ENCODE measurements at regions not wholly inside any gene's neighbourhood (a gene's known extent, or its start where the extent isn't known, plus 50 kb on each side); places are given as distances from the start of the nearest gene placed in this dataset.

- intact Hi-C loops (cut with micrococcal nuclease; ENCODE audit: unreplicated experiment): loop anchor here (5.0 kb wide), 2 partner anchors 268 to 338 kb away; no protein-coding TSS in a partner anchor
- peaks cover 5% of the 10 kb centered on the region for H3K36me3 Mint-ChIP-seq (ENCODE audit: insufficient read depth, unreplicated experiment)
- H3K27ac Mint-ChIP-seq (ENCODE audit: unreplicated experiment): no peak overlapping the region
- no peak overlapping the region for H3K4me3 Mint-ChIP-seq (ENCODE audit: unreplicated experiment)
- H3K27me3 Mint-ChIP-seq (ENCODE audit: insufficient read depth, unreplicated experiment): no peaks in the 10 kb centered on the region
- H3K4me1 Mint-ChIP-seq (ENCODE audit: low read depth, unreplicated experiment): peaks cover 31% of the 10 kb centered on the region
- Histone ChIP-seq H3K4me3 (ENCODE audit: low read depth, low read length) (no peak overlapping the region), H3K9me3 (no peaks in the 10 kb centered on the region), H3K36me3 (ENCODE audit: control insufficient read depth, insufficient read depth, low read length) (no peaks in the 10 kb centered on the region), H3K4me1 (peaks cover 41% of the 10 kb centered on the region), H3K27me3 (replicated peaks; ENCODE audit: control insufficient read depth, insufficient read depth, low read length) (no peaks in the 10 kb centered on the region)
- CTCF ChIA-PET: no interaction called here
- BruUV-seq (replicated peaks): no TSS peak
- DNase-seq: no peak
- POLR2A ChIA-PET: no interaction called here
- H3K9me3 Mint-ChIP-seq (ENCODE audit: unreplicated experiment): no peaks in the 10 kb centered on the region
- TF ChIP-seq CTCF (IDR thresholded peaks at IDR 0.05; ENCODE audit: insufficient read depth in 1 of 2, low read depth in 1 of 2, low read length in 1 of 2, severe bottlenecking in 1 of 2, unreplicated experiment in 1 of 2): no peak
Measured at GRCh38 chr10:121099181-121099580, 248.0 kb downstream of the WDR11 start.

- no peak for TF ChIP-seq CTCF (IDR thresholded peaks at IDR 0.05; ENCODE audit: insufficient read depth in 1 of 2, low read depth in 1 of 2, low read length in 1 of 2, severe bottlenecking in 1 of 2, unreplicated experiment in 1 of 2)
- H3K4me3 Mint-ChIP-seq (ENCODE audit: unreplicated experiment): no peak overlapping the region
- BruUV-seq (replicated peaks): no TSS peak
- peak; percentile 46 to 51 for DNase-seq
- Histone ChIP-seq H3K4me3 (ENCODE audit: low read depth, low read length) (no peak overlapping the region), H3K4me1 (peaks cover 41% of the 10 kb centered on the region), H3K36me3 (ENCODE audit: control insufficient read depth, insufficient read depth, low read length) (no peaks in the 10 kb centered on the region), H3K9me3 (no peaks in the 10 kb centered on the region), H3K27me3 (replicated peaks; ENCODE audit: control insufficient read depth, insufficient read depth, low read length) (no peaks in the 10 kb centered on the region)
- no peaks in the 10 kb centered on the region for H3K27me3 Mint-ChIP-seq (ENCODE audit: insufficient read depth, unreplicated experiment)
- H3K36me3 Mint-ChIP-seq (ENCODE audit: insufficient read depth, unreplicated experiment): peaks cover 5% of the 10 kb centered on the region
- intact Hi-C loops (cut with micrococcal nuclease; ENCODE audit: unreplicated experiment): loop anchor here (5.0 kb wide), 2 partner anchors 268 to 338 kb away; no protein-coding TSS in a partner anchor
- H3K4me1 Mint-ChIP-seq (ENCODE audit: low read depth, unreplicated experiment): peaks cover 31% of the 10 kb centered on the region
- CTCF ChIA-PET: no interaction called here
- POLR2A ChIA-PET: interaction anchor here (0.5 kb wide), 1 partner anchor 1768 kb away, joined by 3 read pairs; no protein-coding TSS in a partner anchor
- H3K9me3 Mint-ChIP-seq (ENCODE audit: unreplicated experiment): no peaks in the 10 kb centered on the region
- peak overlapping the region; percentile 48 for H3K27ac Mint-ChIP-seq (ENCODE audit: unreplicated experiment)
Measured at GRCh38 chr10:121099592-121099991, 248.4 kb downstream of the WDR11 start.

GRCh38 chr10:121101561-121101960, 250.4 kb downstream of the WDR11 start:
- no peak for TF ChIP-seq CTCF (IDR thresholded peaks at IDR 0.05; ENCODE audit: insufficient read depth in 1 of 2, low read depth in 1 of 2, low read length in 1 of 2, severe bottlenecking in 1 of 2, unreplicated experiment in 1 of 2)
- no TSS peak for BruUV-seq (replicated peaks)
- DNase-seq: no peak
- intact Hi-C loops (cut with micrococcal nuclease; ENCODE audit: unreplicated experiment): no loop called here
- H3K36me3 Mint-ChIP-seq (ENCODE audit: insufficient read depth, unreplicated experiment): peaks cover 5% of the 10 kb centered on the region
- Histone ChIP-seq H3K27me3 (replicated peaks; ENCODE audit: control insufficient read depth, insufficient read depth, low read length) (no peaks in the 10 kb centered on the region), H3K36me3 (ENCODE audit: control insufficient read depth, insufficient read depth, low read length) (no peaks in the 10 kb centered on the region), H3K4me3 (ENCODE audit: low read depth, low read length) (no peak overlapping the region), H3K4me1 (peaks cover 34% of the 10 kb centered on the region), H3K9me3 (no peaks in the 10 kb centered on the region)
- ChIA-PET POLR2A (no interaction called here), CTCF (no interaction called here)
- H3K27me3 Mint-ChIP-seq (ENCODE audit: insufficient read depth, unreplicated experiment): no peaks in the 10 kb centered on the region
- H3K4me3 Mint-ChIP-seq (ENCODE audit: unreplicated experiment): no peak overlapping the region
- H3K4me1 Mint-ChIP-seq (ENCODE audit: low read depth, unreplicated experiment): peaks cover 20% of the 10 kb centered on the region
- H3K9me3 Mint-ChIP-seq (ENCODE audit: unreplicated experiment): no peaks in the 10 kb centered on the region
- no peak overlapping the region for H3K27ac Mint-ChIP-seq (ENCODE audit: unreplicated experiment)
